ENCODE measurements at regions not wholly inside any gene's neighbourhood (a gene's known extent, or its start where the extent isn't known, plus 50 kb on each side); places are given as distances from the start of the nearest gene placed in this dataset.

DNA sequence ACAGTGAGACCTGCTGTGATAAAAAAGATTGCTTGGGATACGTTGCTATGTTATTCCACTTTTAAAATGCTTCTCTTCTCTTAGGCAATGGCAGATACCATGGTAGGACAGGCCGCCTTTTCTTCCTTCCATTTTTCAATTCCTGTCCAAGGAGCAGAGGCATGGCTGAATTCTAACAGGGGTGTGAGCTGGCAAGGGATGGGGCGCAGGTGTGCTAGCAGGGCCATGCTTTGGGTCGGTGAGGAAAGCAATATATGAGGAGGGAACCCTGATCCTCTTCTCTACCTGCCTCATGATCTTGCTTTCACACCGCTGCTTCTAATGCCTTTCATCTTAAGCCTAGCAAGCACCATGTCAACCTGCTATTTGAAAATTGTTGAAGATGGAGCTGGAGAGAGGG lies 225.0 kb downstream of the KATNAL1 start:
- FAIRE-seq: no peak
- no peak overlapping the region for H3K4me3 ChIP-seq (replicated peaks in 1 of 3; ENCODE audit: insufficient read depth in 1 of 3, low read depth in 1 of 3, low read length in 3 of 3)
- H3K9me1 ChIP-seq (replicated peaks; ENCODE audit: control insufficient read depth, extremely low read depth, insufficient read depth, low read length): no peaks in the 10 kb centered on the region
- DNase-seq (ENCODE audit: low read depth, low spot score): no peak
- TF ChIP-seq POLR2AphosphoS5 (IDR thresholded peaks at IDR 0.05; ENCODE audit: insufficient read depth, low read depth, low read length): no peak
- TF ChIP-seq POLR2A (IDR thresholded peaks at IDR 0.05; ENCODE audit: low read depth, low read length): no peak
- no peak for TF ChIP-seq MYC (IDR thresholded peaks at IDR 0.05; ENCODE audit: low read depth, low read length)
- no peak for TF ChIP-seq EZH2 (IDR thresholded peaks at IDR 0.05; ENCODE audit: borderline replicate concordance, low read depth, low read length, severe bottlenecking)
- TF ChIP-seq FOS (IDR thresholded peaks at IDR 0.05; ENCODE audit: borderline replicate concordance, insufficient read depth, low read length): no peak
- H3K9me3 ChIP-seq (replicated peaks; ENCODE audit: control insufficient read depth, insufficient read depth, low read length): no peaks in the 10 kb centered on the region
- H3K79me2 ChIP-seq (ENCODE audit: control insufficient read depth, insufficient read depth, low read length): no peaks in the 10 kb centered on the region
- peaks cover 0 to 4% of the 10 kb centered on the region in 2 experiments for H3K27me3 ChIP-seq (ENCODE audit: control insufficient read depth in 2 of 2, insufficient read depth in 2 of 2, low read length in 2 of 2)
- ChIA-PET CTCF (no interaction called here), POLR2A (no interaction called here)
- H3K9ac ChIP-seq (replicated peaks; ENCODE audit: extremely low read depth, insufficient read depth, low read length): no peak overlapping the region
- H2AFZ ChIP-seq (ENCODE audit: low read depth, low read length): no peak overlapping the region
- H3K36me3 ChIP-seq (ENCODE audit: control insufficient read depth in 2 of 2, extremely low read depth in 1 of 2, insufficient read depth in 2 of 2, low read length in 2 of 2): no peaks in the 10 kb centered on the region
- H3K4me1 ChIP-seq (ENCODE audit: control insufficient read depth, extremely low read depth, insufficient read depth, low read length): no peaks in the 10 kb centered on the region
- intact Hi-C loops (cut with micrococcal nuclease) (no loop called here), dilution Hi-C loops (cut with MboI; ENCODE audit: extremely low pct_ligation_motif_present, low sequenced_read_pairs) (no loop called here)
- H3K27ac ChIP-seq (ENCODE audit: insufficient read depth, low read depth, low read length): no peak overlapping the region
- H4K20me1 ChIP-seq (replicated peaks; ENCODE audit: control insufficient read depth, extremely low read depth, insufficient read depth, low read length): no peaks in the 10 kb centered on the region
- no peak overlapping the region for H3K4me2 ChIP-seq (ENCODE audit: insufficient read depth, low read length)
- no TSS peak for BruUV-seq (replicated peaks)

DNA sequence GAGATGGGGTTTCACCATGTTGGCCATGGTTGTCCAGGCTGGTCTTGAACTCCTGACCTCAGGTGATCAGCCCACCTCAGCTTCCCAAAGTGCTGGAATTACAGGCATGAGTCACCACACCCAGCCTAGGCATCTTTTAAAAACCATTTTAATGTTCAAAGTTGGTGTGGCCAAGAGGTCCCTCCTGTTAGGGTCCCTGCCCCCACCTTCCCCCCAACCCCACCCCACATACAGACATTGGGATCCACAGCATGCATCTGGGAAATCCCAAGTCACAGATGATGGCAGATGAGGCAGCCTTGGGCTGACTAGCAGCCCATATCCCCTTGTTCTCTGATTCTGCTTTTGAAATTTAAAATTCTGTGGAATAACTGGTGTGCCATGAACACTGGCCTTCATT lies 226.0 kb downstream of the KATNAL1 start:
- FAIRE-seq (no peak), DNase-seq (ENCODE audit: low read depth, low spot score) (no peak)
- TF ChIP-seq JUN (IDR thresholded peaks at IDR 0.05; ENCODE audit: borderline replicate concordance, insufficient read depth, insufficient read length, low read depth) (no peak), POLR2AphosphoS5 (IDR thresholded peaks at IDR 0.05; ENCODE audit: insufficient read depth, low read depth, low read length) (no peak), EZH2 (IDR thresholded peaks at IDR 0.05; ENCODE audit: borderline replicate concordance, low read depth, low read length, severe bottlenecking) (no peak), GATA2 (IDR thresholded peaks at IDR 0.05; ENCODE audit: insufficient read depth, insufficient read length, low read depth, low read length) (no peak), MYC (IDR thresholded peaks at IDR 0.05; ENCODE audit: low read depth, low read length) (no peak), POLR2A (IDR thresholded peaks at IDR 0.05; ENCODE audit: low read depth, low read length) (no peak), FOS (IDR thresholded peaks at IDR 0.05; ENCODE audit: borderline replicate concordance, insufficient read depth, low read length) (no peak)
- TF ChIP-seq, protein P1, sequence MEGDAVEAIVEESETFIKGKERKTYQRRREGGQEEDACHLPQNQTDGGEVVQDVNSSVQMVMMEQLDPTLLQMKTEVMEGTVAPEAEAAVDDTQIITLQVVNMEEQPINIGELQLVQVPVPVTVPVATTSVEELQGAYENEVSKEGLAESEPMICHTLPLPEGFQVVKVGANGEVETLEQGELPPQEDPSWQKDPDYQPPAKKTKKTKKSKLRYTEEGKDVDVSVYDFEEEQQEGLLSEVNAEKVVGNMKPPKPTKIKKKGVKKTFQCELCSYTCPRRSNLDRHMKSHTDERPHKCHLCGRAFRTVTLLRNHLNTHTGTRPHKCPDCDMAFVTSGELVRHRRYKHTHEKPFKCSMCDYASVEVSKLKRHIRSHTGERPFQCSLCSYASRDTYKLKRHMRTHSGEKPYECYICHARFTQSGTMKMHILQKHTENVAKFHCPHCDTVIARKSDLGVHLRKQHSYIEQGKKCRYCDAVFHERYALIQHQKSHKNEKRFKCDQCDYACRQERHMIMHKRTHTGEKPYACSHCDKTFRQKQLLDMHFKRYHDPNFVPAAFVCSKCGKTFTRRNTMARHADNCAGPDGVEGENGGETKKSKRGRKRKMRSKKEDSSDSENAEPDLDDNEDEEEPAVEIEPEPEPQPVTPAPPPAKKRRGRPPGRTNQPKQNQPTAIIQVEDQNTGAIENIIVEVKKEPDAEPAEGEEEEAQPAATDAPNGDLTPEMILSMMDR (IDR thresholded peaks at IDR 0.05; ENCODE audit: extremely low read depth in 1 of 2, insufficient read depth in 1 of 2, low read depth in 1 of 2, low read length in 2 of 2): no peak
- TF ChIP-seq, protein P2, sequence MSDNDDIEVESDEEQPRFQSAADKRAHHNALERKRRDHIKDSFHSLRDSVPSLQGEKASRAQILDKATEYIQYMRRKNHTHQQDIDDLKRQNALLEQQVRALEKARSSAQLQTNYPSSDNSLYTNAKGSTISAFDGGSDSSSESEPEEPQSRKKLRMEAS (IDR thresholded peaks at IDR 0.05; ENCODE audit: insufficient read depth, insufficient read length): no peak
- no peaks in the 10 kb centered on the region for H3K9me3 ChIP-seq (replicated peaks; ENCODE audit: control insufficient read depth, insufficient read depth, low read length)
- H2AFZ ChIP-seq (ENCODE audit: low read depth, low read length): no peak overlapping the region
- H3K27ac ChIP-seq (ENCODE audit: insufficient read depth, low read depth, low read length): no peak overlapping the region
- dilution Hi-C loops (cut with MboI; ENCODE audit: extremely low pct_ligation_motif_present, low sequenced_read_pairs) (no loop called here), intact Hi-C loops (cut with micrococcal nuclease) (no loop called here)
- no peak overlapping the region for H3K4me3 ChIP-seq (replicated peaks in 1 of 3; ENCODE audit: insufficient read depth in 1 of 3, low read depth in 1 of 3, low read length in 3 of 3)
- no peak overlapping the region for H3K9ac ChIP-seq (replicated peaks; ENCODE audit: extremely low read depth, insufficient read depth, low read length)
- H3K4me1 ChIP-seq (ENCODE audit: control insufficient read depth, extremely low read depth, insufficient read depth, low read length): no peaks in the 10 kb centered on the region
- ChIA-PET CTCF (no interaction called here), POLR2A (no interaction called here)
- no peaks in the 10 kb centered on the region for H3K36me3 ChIP-seq (ENCODE audit: control insufficient read depth in 2 of 2, extremely low read depth in 1 of 2, insufficient read depth in 2 of 2, low read length in 2 of 2)
- peaks cover 0 to 4% of the 10 kb centered on the region in 2 experiments for H3K27me3 ChIP-seq (ENCODE audit: control insufficient read depth in 2 of 2, insufficient read depth in 2 of 2, low read length in 2 of 2)
- H3K9me1 ChIP-seq (replicated peaks; ENCODE audit: control insufficient read depth, extremely low read depth, insufficient read depth, low read length): no peaks in the 10 kb centered on the region
- no peak overlapping the region for H3K4me2 ChIP-seq (ENCODE audit: insufficient read depth, low read length)
- H4K20me1 ChIP-seq (replicated peaks; ENCODE audit: control insufficient read depth, extremely low read depth, insufficient read depth, low read length): no peaks in the 10 kb centered on the region
- no TSS peak for BruUV-seq (replicated peaks)
- no peaks in the 10 kb centered on the region for H3K79me2 ChIP-seq (ENCODE audit: control insufficient read depth, insufficient read depth, low read length)
